ENCODE measurements at regions not wholly inside any gene's neighbourhood (a gene's known extent, or its start where the extent isn't known, plus 50 kb on each side); places are given as distances from the start of the nearest gene placed in this dataset.
A peak's percentile ranks its signal among the peaks of the same experiment; 100 is the strongest.
"Not testable (repeated sequence)": the region's sequence is repeated elsewhere in the genome, so short reads cannot be mapped to it uniquely, and the experiment has no call there.

DNA sequence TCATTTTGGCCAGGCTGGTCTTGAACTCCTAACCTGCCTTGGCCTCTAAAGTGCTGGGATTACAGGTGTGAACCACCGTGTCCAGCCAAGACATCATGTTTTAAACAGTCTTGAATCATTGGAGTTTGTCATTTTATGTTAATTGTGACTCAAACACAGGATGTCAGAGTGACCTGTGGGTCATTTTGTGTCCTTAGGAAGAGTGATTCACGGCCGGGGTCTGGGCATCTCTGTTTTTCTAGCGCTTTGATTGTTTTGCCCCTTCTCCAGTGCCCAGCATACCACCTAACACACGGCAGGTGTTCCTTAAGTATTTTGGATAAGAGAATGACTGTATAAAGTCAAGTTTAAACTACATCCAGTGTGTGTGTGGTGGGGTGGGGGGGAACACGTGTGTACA, 183.7 kb upstream of the KLF6 start:
- no peak for DNase-seq

DNA sequence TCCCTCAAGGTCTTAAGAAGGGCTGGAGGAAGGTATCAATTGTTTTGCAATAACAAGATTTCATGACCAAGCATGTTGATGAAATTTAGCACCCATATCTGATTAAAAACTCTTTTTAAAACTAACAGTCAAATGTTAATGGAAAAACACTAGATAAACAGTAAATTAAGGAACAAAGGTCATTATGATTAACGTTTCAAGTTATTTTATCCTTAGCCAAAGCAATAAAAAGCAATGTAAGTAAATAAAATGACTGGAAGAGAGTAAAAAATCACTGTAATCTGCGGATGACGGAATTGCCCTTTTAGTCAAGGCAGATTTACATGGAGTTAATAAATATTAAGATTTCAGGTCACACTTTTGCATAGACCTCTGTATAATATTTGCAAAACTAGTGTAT, 179.5 kb upstream of the KLF6 start:
- no peak for DNase-seq

DNA sequence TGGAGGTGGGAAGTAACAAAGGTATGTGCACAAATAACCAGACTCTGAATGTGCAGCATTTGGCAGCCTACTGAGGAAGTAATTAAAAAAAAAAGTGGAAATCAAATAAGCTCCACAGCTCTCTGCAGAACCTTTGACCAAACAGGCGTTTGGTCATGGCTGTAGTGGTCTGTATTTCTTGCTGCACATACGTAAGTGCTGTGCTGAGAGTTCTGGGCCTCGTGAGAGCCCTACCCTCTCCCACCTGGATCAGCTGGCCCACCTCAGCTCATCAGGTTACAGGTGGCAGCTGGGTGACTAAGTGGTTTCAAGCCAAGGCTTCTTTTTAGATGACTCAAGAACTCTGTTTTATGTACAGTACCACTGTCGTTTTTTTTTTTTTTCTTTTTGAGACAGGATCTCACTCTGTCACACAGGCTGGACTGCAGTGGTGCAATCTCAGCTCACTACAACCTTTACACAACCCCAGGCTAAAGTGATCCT, 178.2 kb upstream of the KLF6 start:
- no peak for DNase-seq

GRCh38 chr10:3961082-3961481, 176.1 kb upstream of the KLF6 start:
- no peak for DNase-seq

DNA sequence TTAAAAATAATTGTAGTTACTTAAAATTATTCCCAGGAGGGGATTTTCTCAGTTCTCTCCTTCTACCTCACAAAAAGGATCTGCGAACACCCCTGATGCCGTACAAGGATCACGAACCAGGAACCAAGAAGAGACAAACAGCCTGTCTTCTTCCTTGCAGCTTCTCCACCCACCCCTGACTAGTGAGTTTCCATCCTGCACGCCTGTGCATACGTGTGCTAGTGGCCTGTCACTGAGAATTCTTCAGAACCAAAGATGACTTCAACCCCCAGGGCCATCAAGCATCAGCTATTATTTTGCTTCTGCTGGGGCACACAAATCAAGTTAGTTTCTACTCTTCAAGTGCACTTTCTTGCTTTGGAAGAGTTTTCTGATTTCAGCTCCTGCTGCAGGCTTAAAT, 175.5 kb upstream of the KLF6 start:
- no peak for DNase-seq

GRCh38 chr10:3959370-3960325, 174.6 kb upstream of the KLF6 start:
- no peak for DNase-seq

- no peak for DNase-seq
Observed at GRCh38 chr10:3958472-3958996, 173.5 kb upstream of the KLF6 start.

DNA sequence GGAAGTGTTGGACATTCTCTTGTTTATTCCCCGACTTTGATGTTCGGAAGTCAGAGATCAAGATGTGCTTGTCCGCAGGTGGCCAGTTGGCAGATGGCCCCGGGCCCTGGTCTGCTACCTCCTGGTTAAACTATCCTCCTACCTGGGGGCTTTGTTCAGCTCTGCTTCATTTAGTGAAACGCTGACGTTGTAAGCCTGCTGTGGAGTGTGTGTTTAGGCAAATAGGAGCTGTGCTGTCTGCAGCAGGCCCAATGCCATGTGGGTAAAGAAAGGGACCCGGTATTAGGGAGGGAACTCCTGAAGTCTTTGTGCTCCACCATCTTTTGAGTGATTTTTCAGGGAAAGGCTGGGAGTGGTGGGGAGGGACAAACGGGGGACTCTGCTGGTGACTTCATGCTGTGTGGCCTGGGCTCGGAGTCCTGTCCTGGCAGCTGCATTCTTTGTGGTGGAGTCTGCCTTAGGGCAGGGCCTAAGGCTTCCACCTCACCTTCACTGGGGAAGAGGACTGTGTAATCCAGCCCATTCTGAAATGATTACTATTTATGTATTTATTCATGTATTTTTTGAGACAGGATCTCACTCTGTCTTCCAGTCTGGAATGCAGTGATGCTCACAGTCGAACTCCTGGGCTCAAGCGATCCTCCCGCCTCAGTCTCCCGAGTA, 171.1 kb upstream of the KLF6 start:
- peak; percentile 33 for DNase-seq

GRCh38 chr10:3955493-3955892, 170.5 kb upstream of the KLF6 start:
- no peak for DNase-seq

- DNase-seq: no peak
Observed at GRCh38 chr10:3954615-3955014, 169.6 kb upstream of the KLF6 start.

- not testable (repeated sequence) for DNase-seq
Observed at GRCh38 chr10:3954007-3954406, 169.0 kb upstream of the KLF6 start.

- no peak for DNase-seq
Observed at GRCh38 chr10:3951993-3952392, 167.0 kb upstream of the KLF6 start.

GRCh38 chr10:3950676-3951275, 165.8 kb upstream of the KLF6 start:
- no peak for DNase-seq

DNA sequence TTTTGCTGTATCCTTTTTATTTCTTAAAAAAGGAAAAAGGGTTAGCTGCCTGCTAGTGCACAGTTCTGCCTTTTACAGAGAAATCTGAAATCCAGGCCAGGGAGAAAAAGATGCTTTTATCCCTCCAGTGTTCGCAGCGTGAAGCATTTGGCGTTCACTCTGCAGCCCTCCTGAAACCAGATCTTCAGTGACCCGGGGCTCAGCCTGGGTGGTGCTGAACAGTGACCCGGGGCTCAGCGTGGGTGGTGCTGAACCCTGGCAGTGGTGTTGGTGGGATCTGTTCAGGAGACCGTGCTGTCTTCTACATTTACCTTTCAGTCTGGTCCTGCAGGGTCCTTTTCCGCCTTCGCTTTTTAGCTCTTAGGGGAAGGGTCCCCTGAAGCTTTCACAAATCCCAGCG, 164.7 kb upstream of the KLF6 start:
- no peak for DNase-seq

GRCh38 chr10:3948843-3949242, 163.8 kb upstream of the KLF6 start:
- no peak for DNase-seq

DNA sequence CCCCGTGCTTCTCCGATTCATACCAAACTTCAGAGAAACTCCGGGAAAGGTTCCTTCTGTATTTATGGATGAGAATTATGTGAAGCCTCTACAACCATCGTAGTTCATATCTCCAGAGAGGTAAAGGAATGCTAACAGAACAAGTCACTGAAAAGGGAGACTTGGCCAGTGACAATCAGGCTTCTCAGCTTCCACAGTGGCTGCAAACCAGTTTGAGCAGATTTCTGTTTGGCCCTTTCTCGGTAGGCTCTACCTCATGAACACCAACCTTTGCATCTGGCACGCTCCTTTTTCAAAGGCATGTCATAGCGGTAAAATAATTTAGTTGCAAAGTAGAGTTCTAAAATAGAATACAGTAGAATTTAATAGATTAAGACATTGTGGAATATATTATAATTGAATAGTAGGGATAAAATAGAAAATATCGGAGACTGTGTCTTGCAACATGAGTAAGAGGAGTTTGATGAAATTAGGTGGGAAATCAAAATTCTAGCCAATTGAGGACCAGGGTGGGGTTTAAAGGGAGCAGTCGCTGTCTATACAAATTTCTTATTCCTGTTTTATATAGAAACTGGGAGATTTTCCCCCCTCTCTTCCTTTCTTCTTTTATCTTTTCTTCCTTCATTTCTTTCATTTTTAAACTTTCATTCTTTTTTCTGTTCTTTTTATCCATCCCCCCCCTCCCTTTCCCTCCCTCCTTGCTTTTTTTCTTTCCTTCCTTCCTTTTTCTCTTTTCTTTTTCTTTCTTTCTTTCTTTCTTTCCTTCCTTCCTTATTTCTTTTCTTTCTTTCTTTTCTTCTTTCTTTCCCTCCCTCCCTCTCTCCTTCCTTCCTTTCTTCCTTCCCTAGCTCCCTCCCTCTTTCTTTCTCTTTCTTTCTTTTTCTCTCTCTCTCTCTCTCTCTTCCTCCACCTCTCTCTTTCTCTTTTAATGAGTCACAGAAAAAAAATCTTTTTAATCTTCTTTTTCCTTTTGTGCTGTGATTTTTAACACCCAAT, 161.5 kb upstream of the KLF6 start:
- no peak for DNase-seq

DNA sequence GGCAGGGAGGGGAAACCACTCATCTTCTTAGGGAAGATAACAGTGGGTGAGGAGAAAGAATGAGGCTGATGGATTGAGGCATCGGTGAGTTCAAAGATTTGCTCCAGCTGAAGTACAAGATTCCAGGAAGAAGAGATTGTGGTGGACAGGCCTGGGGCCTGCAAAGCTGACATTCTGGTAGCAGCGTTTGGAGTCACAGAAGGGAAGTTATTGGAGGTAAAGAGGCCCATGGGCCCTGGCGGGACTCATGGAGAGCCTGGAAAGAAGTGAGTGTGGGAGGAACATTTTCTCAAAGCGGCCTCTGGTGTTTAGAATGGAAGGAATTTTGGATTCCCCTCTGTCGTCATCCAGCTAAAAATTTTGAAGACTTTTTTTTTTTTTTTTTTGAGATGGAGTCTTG, 160.0 kb upstream of the KLF6 start:
- DNase-seq: no peak

GRCh38 chr10:3944591-3944990, 159.6 kb upstream of the KLF6 start:
- no peak for DNase-seq

DNA sequence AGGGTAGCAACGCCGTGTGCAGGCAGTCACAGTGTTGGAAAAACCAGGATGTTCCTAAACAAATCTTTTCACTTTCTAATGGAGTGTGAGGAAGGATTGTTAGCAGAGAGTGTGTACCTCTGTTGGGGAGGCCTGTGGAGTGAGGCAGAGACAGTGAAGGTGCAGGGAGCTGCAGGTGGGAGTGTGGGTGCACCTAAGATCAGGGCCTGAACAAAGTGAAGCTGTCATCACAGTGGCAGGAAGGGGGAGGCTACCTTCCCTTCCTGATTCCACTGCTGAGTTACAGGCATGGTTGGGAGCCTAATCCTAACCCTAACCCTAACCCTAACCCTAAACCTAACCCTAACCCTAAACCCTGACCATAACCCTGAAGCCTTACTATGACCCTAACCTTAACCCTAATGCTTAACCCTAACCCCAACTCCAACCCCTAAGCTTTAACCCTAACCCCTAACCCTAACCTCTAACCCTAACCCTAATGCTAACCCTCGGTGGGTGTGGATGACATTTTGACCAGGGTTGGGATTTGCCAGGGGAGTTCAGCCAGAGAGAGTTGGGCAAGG, 158.8 kb upstream of the KLF6 start:
- DNase-seq: no peak

- no peak for DNase-seq
Observed at GRCh38 chr10:3942937-3943489, 158.0 kb upstream of the KLF6 start.

DNA sequence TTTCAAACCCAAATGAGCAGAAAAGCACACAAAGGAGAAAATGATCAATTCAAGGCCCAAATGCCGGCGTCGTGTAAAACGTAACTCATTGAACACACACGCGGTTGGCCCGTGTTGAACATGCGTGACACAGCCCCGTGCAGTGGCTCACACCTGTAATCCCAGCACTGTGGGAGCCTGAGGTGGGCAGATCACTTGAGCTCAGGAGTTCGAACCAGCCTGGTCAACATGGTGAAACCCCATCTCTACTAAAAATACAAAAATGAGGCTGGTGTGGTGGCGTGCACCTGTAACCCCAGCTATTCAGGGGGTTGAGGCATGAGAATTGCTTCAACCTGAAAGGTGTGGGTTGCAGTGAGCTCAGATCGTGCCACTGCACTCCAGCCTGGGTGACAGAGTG, 156.7 kb upstream of the KLF6 start:
- DNase-seq: no peak
